GM06990 (cell line): ENCODE measurements at regions not wholly inside any gene's neighbourhood (a gene's known extent, or its start where the extent isn't known, plus 50 kb on each side); places are given as distances from the start of the nearest gene placed in this dataset.

Experiments
- DNase-seq: peaks from one replicate; pipeline ENCODE4 v3.0.0-alpha.2; 2011; ENCODE audit not compliant: insufficient read length; ENCODE audit errors: extremely low read depth
- H3K27me3 ChIP-seq: replicated peaks from 2 replicates; pipeline ENCODE4 v1.6.0; 2011; ENCODE audit warnings: low read length; ENCODE audit not compliant: control insufficient read depth, insufficient read depth
- H3K36me3 ChIP-seq: 2 replicates; pipeline ENCODE4 v1.5.1; 2011; ENCODE audit warnings: low read length; ENCODE audit not compliant: control insufficient read depth, insufficient read depth
- H3K4me3 ChIP-seq: replicated peaks from 2 replicates; pipeline ENCODE4 v1.5.1; 2011; ENCODE audit warnings: low read depth, mild to moderate bottlenecking, control low read depth, low read length
- CTCF ChIP-seq: IDR thresholded peaks from 2 replicates; pipeline ENCODE4 v1.5.1; 2011; ENCODE audit warnings: low read length, control low read depth, mild to moderate bottlenecking, inconsistent platforms; ENCODE audit not compliant: insufficient read depth, poor library complexity, severe bottlenecking

GRCh38 chr9:82600536-82601292 is 462.2 kb downstream of the RASEF start:
- no peak for TF ChIP-seq CTCF
- Histone ChIP-seq H3K4me3 (no peak overlapping the region), H3K27me3 (no peaks in the 10 kb centered on the region), H3K36me3 (no peaks in the 10 kb centered on the region)
- DNase-seq = no peak

DNA sequence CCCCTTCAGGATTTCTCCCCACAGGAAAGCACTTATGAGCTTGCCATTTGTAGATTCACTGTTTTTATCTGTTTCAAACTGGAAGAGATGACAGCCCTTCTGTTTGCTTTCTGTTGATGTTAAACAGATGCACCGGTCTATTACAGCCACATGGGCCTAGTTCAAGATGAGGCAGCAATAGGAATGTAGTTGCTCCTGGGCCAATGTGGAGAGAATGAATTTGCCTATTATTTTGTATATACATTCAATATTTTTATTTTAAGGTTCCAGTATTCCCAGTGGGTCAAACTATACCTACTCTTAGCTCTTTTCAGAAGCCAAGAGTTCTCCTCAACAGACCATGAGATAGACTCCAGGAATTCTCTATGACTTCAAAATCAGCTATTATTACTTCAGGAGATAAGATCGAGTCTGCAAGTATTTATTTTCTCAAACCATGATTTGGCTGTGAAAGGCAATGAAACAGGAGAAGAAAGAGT is 461.6 kb downstream of the RASEF start:
- Histone ChIP-seq H3K27me3 (no peaks in the 10 kb centered on the region), H3K4me3 (no peak overlapping the region), H3K36me3 (no peaks in the 10 kb centered on the region)
- no peak for DNase-seq
- TF ChIP-seq CTCF = no peak

- no peak for TF ChIP-seq CTCF
Measured at GRCh38 chr9:82604947-82605656, 457.8 kb downstream of the RASEF start.

GRCh38 chr9:82605657-82606031 is 457.3 kb downstream of the RASEF start:
- no peaks in the 10 kb centered on the region for H3K36me3 ChIP-seq
- no peak for TF ChIP-seq CTCF
- no peaks in the 10 kb centered on the region for H3K27me3 ChIP-seq
- no peak for DNase-seq
- no peak overlapping the region for H3K4me3 ChIP-seq

More at GRCh38 chr9:82604947-82605656, 457.8 kb downstream of the RASEF start:
- Histone ChIP-seq H3K36me3 (no peaks in the 10 kb centered on the region), H3K4me3 (no peak overlapping the region), H3K27me3 (no peaks in the 10 kb centered on the region)
- no peak for DNase-seq

GRCh38 chr9:82606071-82606470 is 456.9 kb downstream of the RASEF start:
- H3K36me3 ChIP-seq = no peaks in the 10 kb centered on the region
- DNase-seq = no peak
- no peaks in the 10 kb centered on the region for H3K27me3 ChIP-seq
- H3K4me3 ChIP-seq = no peak overlapping the region
- TF ChIP-seq CTCF = no peak
